Spleen (tissue), 7 donors: ENCODE measurements at regions not wholly inside any gene's neighbourhood (a gene's known extent, or its start where the extent isn't known, plus 50 kb on each side); places are given as distances from the start of the nearest gene placed in this dataset.

Source experiments
- POLR2A ChIP-seq, 3 donors: fragments of 450-650 bp; IDR thresholded peaks; one replicate each; pipeline ENCODE4 v1.5.1; 2017; ENCODE audit warnings: antibody characterized with exemption in 3 of 3, mild to moderate bottlenecking in 1 of 3
- POLR2AphosphoS5 ChIP-seq, 3 donors: sonication (generic); formaldehyde crosslinking; IDR thresholded peaks; one replicate each; pipeline ENCODE4 v1.5.1; 2017; ENCODE audit warnings: antibody characterized with exemption in 3 of 3
- TF ChIP-seq, protein P1 (sequence below), 11 experiments: fragments of 200-600 bp in 7 of 11; fragments of 450-650 bp in 4 of 11; sonication (generic) in 4 of 11; IDR thresholded peaks in 8 of 11; conservative IDR thresholded peaks in 3 of 11; 1 replicate in 7 of 11; 2 replicates in 4 of 11; pipeline versions ENCODE4 v1.4.0 to v1.8.0; 2016 to 2021; ENCODE audit warnings: antibody characterized with exemption in 11 of 11, inconsistent platforms in 4 of 11, mild to moderate bottlenecking in 1 of 11
- donor health status: DM: no; HTN: no; CAD: no; lungs with moderate emphysema.
- donor health status: DM: no; HTN: no; CAD: no.
- donor health status: DM: no; HTN: no; CAD: no.

DNA sequence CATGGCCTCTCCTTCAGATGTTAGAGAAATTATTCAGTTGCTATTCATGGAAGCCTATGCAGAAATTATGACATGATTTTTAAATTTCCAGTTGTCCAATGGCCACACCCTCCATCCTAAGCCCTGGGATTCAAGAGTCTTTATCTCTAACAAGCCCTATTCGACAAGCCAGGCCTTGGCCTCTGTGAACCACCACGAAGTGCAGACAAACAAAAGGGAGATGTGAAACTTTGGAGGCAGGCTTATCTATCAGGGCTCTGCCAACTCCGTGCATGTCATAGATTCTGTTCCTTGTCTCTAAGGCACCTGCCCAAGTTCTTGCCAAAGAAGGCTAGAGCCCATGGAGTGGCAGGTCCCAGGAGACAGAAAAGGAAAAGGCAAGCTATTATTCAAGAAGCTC is 212.4 kb upstream of the ADAMTS9 start:
- TF ChIP-seq, protein P1, sequence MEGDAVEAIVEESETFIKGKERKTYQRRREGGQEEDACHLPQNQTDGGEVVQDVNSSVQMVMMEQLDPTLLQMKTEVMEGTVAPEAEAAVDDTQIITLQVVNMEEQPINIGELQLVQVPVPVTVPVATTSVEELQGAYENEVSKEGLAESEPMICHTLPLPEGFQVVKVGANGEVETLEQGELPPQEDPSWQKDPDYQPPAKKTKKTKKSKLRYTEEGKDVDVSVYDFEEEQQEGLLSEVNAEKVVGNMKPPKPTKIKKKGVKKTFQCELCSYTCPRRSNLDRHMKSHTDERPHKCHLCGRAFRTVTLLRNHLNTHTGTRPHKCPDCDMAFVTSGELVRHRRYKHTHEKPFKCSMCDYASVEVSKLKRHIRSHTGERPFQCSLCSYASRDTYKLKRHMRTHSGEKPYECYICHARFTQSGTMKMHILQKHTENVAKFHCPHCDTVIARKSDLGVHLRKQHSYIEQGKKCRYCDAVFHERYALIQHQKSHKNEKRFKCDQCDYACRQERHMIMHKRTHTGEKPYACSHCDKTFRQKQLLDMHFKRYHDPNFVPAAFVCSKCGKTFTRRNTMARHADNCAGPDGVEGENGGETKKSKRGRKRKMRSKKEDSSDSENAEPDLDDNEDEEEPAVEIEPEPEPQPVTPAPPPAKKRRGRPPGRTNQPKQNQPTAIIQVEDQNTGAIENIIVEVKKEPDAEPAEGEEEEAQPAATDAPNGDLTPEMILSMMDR (IDR thresholded peaks at IDR 0.05 in 8 of 11, conservative IDR thresholded peaks at IDR 0.05 in 3 of 11), result no peak
- no peak for TF ChIP-seq POLR2AphosphoS5 (IDR thresholded peaks at IDR 0.05)
- no peak for TF ChIP-seq POLR2A (IDR thresholded peaks at IDR 0.05)
